ENCODE measurements at regions not wholly inside any gene's neighbourhood (a gene's known extent, or its start where the extent isn't known, plus 50 kb on each side); places are given as distances from the start of the nearest gene placed in this dataset.

DNA sequence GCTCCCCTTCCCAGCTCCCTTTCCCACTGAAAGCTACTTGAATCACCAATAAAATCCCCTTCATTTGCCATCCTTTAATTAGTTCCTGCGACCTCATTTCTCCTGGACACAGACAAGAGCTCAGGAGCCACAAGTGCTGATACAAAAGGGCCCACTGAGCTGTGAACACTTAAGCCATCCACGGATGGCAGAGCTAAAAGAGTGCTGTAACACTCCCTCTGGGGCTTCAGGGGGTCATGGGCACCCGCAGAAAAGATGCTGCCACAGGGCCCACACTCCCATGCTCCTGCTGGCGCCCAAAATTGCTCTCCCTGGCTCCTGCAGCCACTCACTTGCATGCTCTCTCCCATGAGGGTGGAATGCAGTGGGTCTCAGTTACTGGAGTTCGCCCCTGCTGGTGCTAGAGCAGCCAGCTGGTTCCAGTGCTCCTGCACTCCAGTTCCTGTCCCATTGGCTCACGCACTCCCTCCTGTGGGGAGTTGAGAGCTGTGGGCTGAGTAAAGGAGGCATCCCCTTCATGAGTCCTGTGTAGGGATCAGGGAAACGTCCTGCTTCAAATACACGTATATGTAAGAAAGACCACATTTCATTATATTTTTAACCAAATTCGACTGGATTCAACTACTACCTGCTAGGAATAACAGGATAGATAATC, 1291.0 kb downstream of the ARAP2 start:
- no peak for TF ChIP-seq GATA2 (IDR thresholded peaks at IDR 0.05; ENCODE audit: low read depth, low read length)
- TF ChIP-seq GATA3 (IDR thresholded peaks at IDR 0.05; ENCODE audit: low read depth, low read length): no peak

All from SH-SY5Y (cell line).